GM12873 (cell line): ENCODE measurements at regions not wholly inside any gene's neighbourhood (a gene's known extent, or its start where the extent isn't known, plus 50 kb on each side); places are given as distances from the start of the nearest gene placed in this dataset.

Experiments
- TF ChIP-seq, protein P1 (sequence below): IDR thresholded peaks from 2 replicates; pipeline ENCODE4 v1.5.1; 2012; ENCODE audit warnings: low read depth, mild to moderate bottlenecking, moderate library complexity, low read length, control low read depth; ENCODE audit not compliant: insufficient read depth; ENCODE audit errors: missing control alignments

DNA sequence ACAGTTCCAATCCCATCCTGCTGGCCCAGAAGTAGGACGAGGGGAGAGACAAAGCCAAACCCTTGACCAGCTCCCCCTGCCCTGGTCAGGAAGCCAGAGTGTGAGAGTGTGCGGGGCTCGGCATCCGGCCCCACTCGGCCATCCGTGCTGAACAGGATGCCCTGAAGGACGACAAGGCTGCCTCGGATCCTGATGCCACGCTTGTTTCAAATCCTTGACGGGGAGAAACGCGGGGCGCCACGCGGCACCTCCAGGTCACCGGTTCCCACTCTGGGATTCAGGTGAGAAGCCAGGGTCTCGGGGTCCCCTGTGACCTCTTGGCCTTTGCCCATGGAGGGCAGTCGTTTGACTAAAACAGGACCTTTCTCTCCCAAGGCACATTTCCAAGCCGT, 167.8 kb downstream of the BRD1 start:
- TF ChIP-seq, protein P1, sequence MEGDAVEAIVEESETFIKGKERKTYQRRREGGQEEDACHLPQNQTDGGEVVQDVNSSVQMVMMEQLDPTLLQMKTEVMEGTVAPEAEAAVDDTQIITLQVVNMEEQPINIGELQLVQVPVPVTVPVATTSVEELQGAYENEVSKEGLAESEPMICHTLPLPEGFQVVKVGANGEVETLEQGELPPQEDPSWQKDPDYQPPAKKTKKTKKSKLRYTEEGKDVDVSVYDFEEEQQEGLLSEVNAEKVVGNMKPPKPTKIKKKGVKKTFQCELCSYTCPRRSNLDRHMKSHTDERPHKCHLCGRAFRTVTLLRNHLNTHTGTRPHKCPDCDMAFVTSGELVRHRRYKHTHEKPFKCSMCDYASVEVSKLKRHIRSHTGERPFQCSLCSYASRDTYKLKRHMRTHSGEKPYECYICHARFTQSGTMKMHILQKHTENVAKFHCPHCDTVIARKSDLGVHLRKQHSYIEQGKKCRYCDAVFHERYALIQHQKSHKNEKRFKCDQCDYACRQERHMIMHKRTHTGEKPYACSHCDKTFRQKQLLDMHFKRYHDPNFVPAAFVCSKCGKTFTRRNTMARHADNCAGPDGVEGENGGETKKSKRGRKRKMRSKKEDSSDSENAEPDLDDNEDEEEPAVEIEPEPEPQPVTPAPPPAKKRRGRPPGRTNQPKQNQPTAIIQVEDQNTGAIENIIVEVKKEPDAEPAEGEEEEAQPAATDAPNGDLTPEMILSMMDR, result no peak

DNA sequence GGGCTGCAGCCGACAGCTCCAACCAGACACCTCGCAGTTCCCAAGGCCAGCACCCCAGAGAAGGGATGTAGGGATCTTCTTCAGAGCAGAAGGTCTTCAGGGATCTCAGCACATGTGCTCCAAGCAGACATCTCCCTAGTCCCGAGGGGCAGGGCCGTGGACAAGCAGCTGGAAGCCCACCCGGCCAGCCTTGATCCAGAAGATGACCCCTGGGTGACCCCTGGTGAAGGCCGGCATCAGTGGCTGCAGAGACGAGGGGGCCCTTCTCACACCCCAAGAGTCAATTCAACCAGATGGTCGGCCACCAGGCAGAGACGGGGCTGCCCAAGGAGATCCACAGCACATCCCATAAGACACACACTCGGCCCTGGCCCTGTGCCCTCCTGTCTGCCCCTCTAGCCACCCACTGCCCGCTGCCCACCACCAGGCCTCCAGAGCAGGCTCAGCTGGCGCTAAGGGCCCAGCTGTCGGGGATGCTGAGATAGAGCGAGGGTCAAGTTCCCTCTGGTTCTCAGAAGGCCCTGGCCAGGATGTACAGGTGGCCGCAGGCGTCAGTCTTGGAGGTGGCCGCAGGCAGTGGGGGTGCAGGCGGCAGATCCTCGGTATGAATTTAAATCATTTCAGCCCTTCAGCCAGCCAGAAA, 168.3 kb downstream of the BRD1 start:
- TF ChIP-seq, protein P1, result no peak

DNA sequence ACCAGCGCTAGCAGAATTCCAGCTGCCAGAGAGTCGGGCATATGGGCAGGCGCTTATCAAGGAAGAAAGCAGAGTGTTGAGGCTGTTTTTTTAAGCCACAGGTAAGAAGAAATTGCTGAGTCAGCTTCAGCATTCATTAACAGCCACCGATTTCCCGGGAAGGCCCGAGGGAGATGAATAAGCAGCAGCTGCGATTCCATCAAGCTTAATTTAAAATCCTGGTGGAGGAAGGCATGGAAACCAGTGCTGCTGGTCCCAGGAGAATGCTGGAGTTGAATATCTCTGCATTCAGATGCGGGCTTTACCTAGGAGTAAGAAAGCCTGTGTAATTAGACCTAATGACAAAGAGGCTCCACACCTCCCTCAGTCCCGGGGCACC, 168.8 kb downstream of the BRD1 start:
- TF ChIP-seq, protein P1, result no peak

DNA sequence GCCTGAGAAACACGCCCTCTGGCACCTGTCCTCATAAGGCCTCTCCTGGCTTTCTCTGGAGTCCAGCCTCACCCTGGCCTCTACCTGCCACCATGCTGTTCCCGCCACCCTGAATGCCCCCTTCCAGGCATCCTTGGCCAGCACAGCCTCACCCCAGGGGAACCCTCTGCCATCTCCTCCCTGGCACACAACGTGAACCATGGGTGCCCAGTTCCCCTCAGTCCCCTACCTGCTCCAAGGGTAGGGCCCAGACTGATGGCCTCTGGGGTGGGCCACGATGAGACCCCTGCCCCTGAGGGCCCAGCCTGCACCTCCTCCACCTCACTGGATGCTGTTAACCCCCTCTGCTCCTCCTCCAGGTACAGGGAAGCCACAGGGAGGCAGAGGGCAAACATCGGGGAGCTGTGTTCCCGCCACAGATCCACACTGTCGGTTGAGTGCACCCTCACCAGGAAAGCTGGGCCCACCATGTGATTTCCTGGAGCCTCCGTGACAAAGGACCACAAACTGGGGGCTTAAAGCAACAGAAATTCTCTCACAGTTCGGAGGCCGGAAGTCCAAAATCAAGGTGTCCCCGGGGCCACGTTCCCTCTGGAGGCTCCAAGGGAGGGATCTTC, 169.6 kb downstream of the BRD1 start:
- TF ChIP-seq, protein P1, result no peak

DNA sequence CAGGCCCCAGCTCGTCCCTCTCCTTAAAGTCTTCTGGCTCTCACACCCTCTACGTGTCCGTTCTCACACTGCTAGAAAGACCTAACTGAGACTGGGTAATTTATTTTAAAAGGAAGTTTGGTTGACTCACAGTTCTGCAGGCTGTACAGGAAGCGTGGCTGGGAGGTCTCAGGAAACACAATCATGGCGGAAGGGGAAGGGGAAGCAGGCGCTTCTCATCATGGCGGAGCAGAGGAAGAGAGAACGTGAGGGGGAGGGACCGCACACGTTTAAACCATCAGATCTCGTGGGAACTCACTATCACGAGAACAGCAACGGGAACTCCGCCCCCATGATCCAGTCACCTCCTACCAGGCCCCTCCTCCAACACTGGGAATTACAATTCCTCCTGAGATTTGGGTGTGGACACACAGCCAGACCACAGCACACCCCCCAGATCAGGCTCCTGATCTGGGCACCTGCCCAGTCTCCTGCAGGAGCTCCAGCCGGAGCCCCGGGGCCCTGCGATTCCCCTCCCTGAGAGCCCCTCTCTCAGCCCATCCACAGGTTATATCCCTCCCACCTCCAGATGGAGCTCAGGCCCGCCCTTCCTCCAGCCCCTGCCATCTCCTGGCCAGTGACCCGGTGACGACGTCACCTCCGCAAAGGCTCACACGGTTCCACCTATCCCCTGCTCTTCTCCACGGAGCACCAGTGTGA, 170.2 kb downstream of the BRD1 start:
- TF ChIP-seq, protein P1, result no peak

DNA sequence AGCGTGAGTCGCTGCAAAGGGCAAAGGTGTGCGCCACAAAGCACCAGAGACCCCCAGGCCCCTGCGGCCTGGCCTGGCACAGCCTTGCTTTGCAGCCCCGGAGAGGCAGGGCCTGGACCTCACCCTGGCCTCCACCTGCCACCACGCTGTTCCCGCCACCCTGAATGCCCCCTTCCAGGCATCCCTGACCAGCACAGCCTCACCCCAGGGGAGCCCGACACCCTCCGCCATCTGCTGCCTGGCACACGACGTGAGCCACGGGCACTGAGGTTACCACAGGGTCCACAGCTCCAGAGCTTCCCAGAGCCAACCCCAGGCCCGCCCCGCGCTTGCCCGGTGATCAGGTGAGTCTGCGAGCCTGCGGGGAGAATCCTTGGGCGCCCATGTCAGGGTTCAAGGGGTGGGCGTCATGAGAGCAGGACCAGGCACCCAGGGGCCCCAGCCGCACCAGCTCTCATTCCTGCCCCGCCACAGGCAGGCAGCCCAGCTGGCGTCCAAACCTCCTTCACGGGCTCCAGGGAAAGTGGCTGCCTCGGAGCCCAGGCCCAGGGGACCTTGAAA, 171.3 kb downstream of the BRD1 start:
- TF ChIP-seq, protein P1, result no peak

DNA sequence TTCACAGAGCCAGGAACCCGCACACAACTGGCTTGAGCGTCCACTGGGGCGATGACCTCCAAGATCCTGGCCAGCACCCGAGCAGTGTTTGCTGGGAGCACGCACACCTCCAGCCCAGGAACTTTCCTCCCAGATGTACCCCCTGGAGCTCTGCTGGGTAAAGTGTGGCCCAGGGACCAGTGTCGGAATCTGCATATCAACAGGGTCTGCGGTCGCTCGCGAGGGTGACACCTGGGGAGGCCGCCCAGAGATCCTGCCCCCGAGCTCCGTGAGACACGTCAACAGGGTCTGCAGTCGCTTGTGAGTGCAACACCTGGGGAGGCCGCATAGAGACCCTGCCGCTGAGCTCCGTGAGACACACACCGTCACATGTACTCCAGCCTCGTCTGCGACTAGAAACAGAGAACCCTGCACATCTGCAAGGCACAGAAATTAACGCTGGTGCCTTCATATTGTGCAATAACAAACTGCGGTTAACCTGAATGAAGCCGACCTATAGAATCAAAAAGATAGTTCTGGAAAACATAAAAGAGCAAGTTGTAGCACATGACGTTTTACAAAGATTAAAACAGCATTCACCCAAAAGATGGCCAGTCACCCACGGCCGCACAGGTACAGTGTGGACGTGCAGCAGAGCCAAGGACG, 172.4 kb downstream of the BRD1 start:
- TF ChIP-seq, protein P1, result no peak
